Activated CD8-positive, alpha-beta T cell treated with anti-CD3 and anti-CD28 coated beads for 36 hours (primary cell): ENCODE measurements at regions not wholly inside any gene's neighbourhood (a gene's known extent, or its start where the extent isn't known, plus 50 kb on each side); places are given as distances from the start of the nearest gene placed in this dataset.

Source experiments
- ATAC-seq: fragments of 200-7000 bp; cut with Tn5 transposase; one replicate; pipeline ENCODE4 v1.10.0; 2021; ENCODE audit warnings: mild to moderate bottlenecking, moderate library complexity
- CTCF ChIA-PET: fragments of 350-600 bp; sonication (Branson Sonifier 250); formaldehyde crosslinking; loops from one replicate; lab custom pipeline; 2021; ENCODE audit warnings: antibody characterized with exemption; lab: Charles Lee
- POLR2A ChIA-PET: fragments of 350-600 bp; sonication (Branson Sonifier 250); formaldehyde crosslinking; loops from one replicate; lab custom pipeline; 2021; ENCODE audit warnings: antibody characterized with exemption; lab: Charles Lee
- DNase-seq: peaks from one replicate; pipeline ENCODE4 v3.0.0-alpha.2; 2020
- H3K27ac Mint-ChIP-seq: one replicate; pipeline ENCODE4 v1.8.0; 2021; ENCODE audit warnings: mild to moderate bottlenecking, mixed read lengths
- H3K27me3 Mint-ChIP-seq: one replicate; pipeline ENCODE4 v1.8.0; 2021; ENCODE audit warnings: mixed read lengths
- H3K36me3 Mint-ChIP-seq: one replicate; pipeline ENCODE4 v1.8.0; 2021; ENCODE audit warnings: low read depth, mixed read lengths
- H3K4me1 Mint-ChIP-seq: one replicate; pipeline ENCODE4 v1.8.0; 2021; ENCODE audit warnings: low read depth, mixed read lengths
- H3K4me3 Mint-ChIP-seq: one replicate; pipeline ENCODE4 v1.8.0; 2021; ENCODE audit warnings: mild to moderate bottlenecking, moderate library complexity, mixed read lengths
- H3K9me3 Mint-ChIP-seq: one replicate; pipeline ENCODE4 v1.8.0; 2021; ENCODE audit warnings: mixed read lengths
- CTCF ChIP-seq: fragments of 200-600 bp; IDR thresholded peaks from one replicate; pipeline ENCODE4 v1.8.0; 2022; ENCODE audit warnings: antibody characterized with exemption, mild to moderate bottlenecking
- intact Hi-C: fragments of 100-400 bp; cut with micrococcal nuclease; formaldehyde crosslinking; loops from one replicate; pipeline ENCODE4 v1.10.0; 2022

- H3K27me3 Mint-ChIP-seq = no peaks in the 10 kb centered on the region
- no peaks in the 10 kb centered on the region for H3K36me3 Mint-ChIP-seq
- ChIA-PET CTCF (no interaction called here), POLR2A (no interaction called here)
- no peak for TF ChIP-seq CTCF
- ATAC-seq (no peak), DNase-seq (no peak)
- no peaks in the 10 kb centered on the region for H3K9me3 Mint-ChIP-seq
- intact Hi-C loops = no loop called here
- H3K4me1 Mint-ChIP-seq = no peaks in the 10 kb centered on the region
- no peak overlapping the region for H3K4me3 Mint-ChIP-seq
- no peak overlapping the region for H3K27ac Mint-ChIP-seq
Observed at GRCh38 chr1:29676496-29676895, 440.2 kb downstream of the PTPRU start.

- Mint-ChIP-seq H3K4me1 (no peaks in the 10 kb centered on the region), H3K27ac (no peak overlapping the region), H3K27me3 (no peaks in the 10 kb centered on the region), H3K9me3 (no peaks in the 10 kb centered on the region), H3K36me3 (no peaks in the 10 kb centered on the region), H3K4me3 (no peak overlapping the region)
- DNase-seq (no peak), ATAC-seq (no peak)
- no peak for TF ChIP-seq CTCF
- intact Hi-C loops = no loop called here
- ChIA-PET POLR2A (no interaction called here), CTCF (no interaction called here)
Observed at GRCh38 chr1:29675481-29676263, 439.4 kb downstream of the PTPRU start.

- Mint-ChIP-seq H3K27ac (no peak overlapping the region), H3K4me1 (no peaks in the 10 kb centered on the region), H3K27me3 (peaks cover 2% of the 10 kb centered on the region), H3K4me3 (no peak overlapping the region), H3K9me3 (no peaks in the 10 kb centered on the region), H3K36me3 (no peaks in the 10 kb centered on the region)
- TF ChIP-seq CTCF = no peak
- ATAC-seq = no peak
- DNase-seq = no peak
- ChIA-PET POLR2A (no interaction called here), CTCF (no interaction called here)
- intact Hi-C loops = no loop called here
Observed at GRCh38 chr1:29674627-29675326, 438.5 kb downstream of the PTPRU start.

GRCh38 chr1:29673669-29674626 lies 437.6 kb downstream of the PTPRU start:
- ATAC-seq (no peak), DNase-seq (no peak)
- no peak for TF ChIP-seq CTCF
- Mint-ChIP-seq H3K36me3 (no peaks in the 10 kb centered on the region), H3K4me1 (no peaks in the 10 kb centered on the region), H3K27ac (no peak overlapping the region), H3K9me3 (no peaks in the 10 kb centered on the region), H3K4me3 (no peak overlapping the region), H3K27me3 (peaks cover 2% of the 10 kb centered on the region)
- POLR2A ChIA-PET = no interaction called here
- CTCF ChIA-PET = interaction anchor here (0.7 kb wide), 1 partner anchor 423 kb away, joined by 3 read pairs; no protein-coding TSS in a partner anchor
- intact Hi-C loops = no loop called here
